ENCODE measurements at regions not wholly inside any gene's neighbourhood (a gene's known extent, or its start where the extent isn't known, plus 50 kb on each side); places are given as distances from the start of the nearest gene placed in this dataset.

DNA sequence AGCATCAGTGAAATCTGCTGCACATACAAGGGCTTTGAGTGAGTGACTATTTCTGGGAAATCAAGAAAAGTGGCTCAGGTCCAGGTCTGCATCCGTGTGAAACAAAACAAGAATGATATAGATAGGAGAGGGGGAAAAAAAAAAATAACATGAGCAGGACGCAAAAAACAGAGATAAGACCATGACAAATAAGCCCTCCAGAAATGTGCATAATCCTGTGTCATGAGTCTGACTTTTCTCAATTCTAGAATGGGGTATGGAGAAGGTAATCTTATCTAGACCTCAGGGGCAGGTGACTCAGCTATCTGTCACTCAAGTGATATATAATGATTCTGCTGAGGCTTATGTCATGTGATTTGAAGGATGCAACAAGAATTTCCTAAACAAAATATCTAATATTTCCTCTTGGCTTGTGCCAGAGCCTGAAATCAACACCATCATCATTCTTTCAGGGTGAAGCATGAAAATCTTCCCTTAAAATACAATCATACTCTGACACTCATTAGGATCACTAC is 250.0 kb downstream of the PHLDA1 start (continued):
- peak; percentile 79 for TF ChIP-seq JUN (IDR thresholded peaks at IDR 0.05; ENCODE audit: borderline replicate concordance, low read depth, low read length)
- no peak for TF ChIP-seq JUN (CRISPR knock-in tag; IDR thresholded peaks at IDR 0.05; ENCODE audit: borderline replicate concordance)
- no peak for TF ChIP-seq HEY1 (CRISPR knock-in tag; IDR thresholded peaks at IDR 0.05; ENCODE audit: borderline replicate concordance)
- peak; percentile 96 for TF ChIP-seq DPF2 (IDR thresholded peaks at IDR 0.05)
- no peak for TF ChIP-seq CREB1 (IDR thresholded peaks at IDR 0.05)
- TF ChIP-seq CREB1 (CRISPR knock-in tag; IDR thresholded peaks at IDR 0.05): no peak
- no peak for TF ChIP-seq ZBTB12 (CRISPR knock-in tag; IDR thresholded peaks at IDR 0.05)
- TF ChIP-seq ZNF766 (CRISPR knock-in tag; conservative IDR thresholded peaks at IDR 0.05): 0 out of 2 replicates have a peak, but pooled peaks have one; percentile 38
- no peak for TF ChIP-seq RNF2 (IDR thresholded peaks at IDR 0.05)
- no peak for TF ChIP-seq ZKSCAN8 (CRISPR knock-in tag; IDR thresholded peaks at IDR 0.05)
- TF ChIP-seq, protein P1, sequence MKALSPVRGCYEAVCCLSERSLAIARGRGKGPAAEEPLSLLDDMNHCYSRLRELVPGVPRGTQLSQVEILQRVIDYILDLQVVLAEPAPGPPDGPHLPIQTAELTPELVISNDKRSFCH (CRISPR knock-in tag; IDR thresholded peaks at IDR 0.05): no peak
- TF ChIP-seq, protein P1 (tag; IDR thresholded peaks at IDR 0.05): no peak
- peak; percentile 27; the same call in 1 of the 2 replicates for TF ChIP-seq NCOA6 (IDR thresholded peaks at IDR 0.05)
- no peak for TF ChIP-seq SMAD2 (IDR thresholded peaks at IDR 0.05; ENCODE audit: low read depth, low read length)
- TF ChIP-seq FOS (IDR thresholded peaks at IDR 0.05; ENCODE audit: extremely low read depth, insufficient read length): no peak
- TF ChIP-seq GABPB1 (CRISPR knock-in tag; IDR thresholded peaks at IDR 0.05): no peak
- TF ChIP-seq TGIF2 (CRISPR knock-in tag; IDR thresholded peaks at IDR 0.05): no peak
- no peak for TF ChIP-seq TSHZ1 (CRISPR knock-in tag; IDR thresholded peaks at IDR 0.05)
- TF ChIP-seq, protein P2, sequence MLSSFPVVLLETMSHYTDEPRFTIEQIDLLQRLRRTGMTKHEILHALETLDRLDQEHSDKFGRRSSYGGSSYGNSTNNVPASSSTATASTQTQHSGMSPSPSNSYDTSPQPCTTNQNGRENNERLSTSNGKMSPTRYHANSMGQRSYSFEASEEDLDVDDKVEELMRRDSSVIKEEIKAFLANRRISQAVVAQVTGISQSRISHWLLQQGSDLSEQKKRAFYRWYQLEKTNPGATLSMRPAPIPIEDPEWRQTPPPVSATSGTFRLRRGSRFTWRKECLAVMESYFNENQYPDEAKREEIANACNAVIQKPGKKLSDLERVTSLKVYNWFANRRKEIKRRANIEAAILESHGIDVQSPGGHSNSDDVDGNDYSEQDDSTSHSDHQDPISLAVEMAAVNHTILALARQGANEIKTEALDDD (IDR thresholded peaks at IDR 0.05): no peak
- TF ChIP-seq POU5F1 (IDR thresholded peaks at IDR 0.05; ENCODE audit: borderline replicate concordance, low read depth, low read length, partially characterized antibody): no peak
- TF ChIP-seq KDM2B (CRISPR knock-in tag; IDR thresholded peaks at IDR 0.05): no peak
- no peak for TF ChIP-seq ZNF3 (CRISPR knock-in tag; IDR thresholded peaks at IDR 0.05)
- no peak for TF ChIP-seq KDM4B (IDR thresholded peaks at IDR 0.05; ENCODE audit: borderline replicate concordance in 2 of 2, low read depth in 1 of 2)
- no peak; a peak in 1 of 3 replicates for TF ChIP-seq CBX3 (IDR thresholded peaks at IDR 0.05; ENCODE audit: borderline replicate concordance in 1 of 2, low read length in 2 of 2)
- no peak for TF ChIP-seq GTF2F1 (IDR thresholded peaks at IDR 0.05; ENCODE audit: low read depth, low read length)
- peak; percentile 74 for TF ChIP-seq TCF3 (CRISPR knock-in tag; IDR thresholded peaks at IDR 0.05)
